GM23338 (cell line): ENCODE measurements at regions not wholly inside any gene's neighbourhood (a gene's known extent, or its start where the extent isn't known, plus 50 kb on each side); places are given as distances from the start of the nearest gene placed in this dataset.

Source experiments
- ATAC-seq: fragments of 200-7000 bp; cut with Tn5 transposase; 3 replicates; pipeline ENCODE4 v1.9.1; 2020
- DNase-seq: peaks from one replicate; pipeline ENCODE4 v3.0.0-alpha.2; 2015; ENCODE audit warnings: low spot score
- H2AFZ ChIP-seq: fragments of 200-600 bp; sonication (generic); 2 replicates; pipeline ENCODE4 v1.8.0; 2016; ENCODE audit warnings: antibody characterized with exemption, mild to moderate bottlenecking, moderate library complexity
- H3F3A ChIP-seq: fragments of 200-600 bp; sonication (generic); replicated peaks from 2 replicates; pipeline ENCODE4 v1.8.0; 2017; ENCODE audit warnings: antibody characterized with exemption, mixed run types, low read depth
- H3K27ac ChIP-seq: fragments of 200-600 bp; sonication (generic); 2 replicates; pipeline ENCODE4 v1.6.1; 2016; ENCODE audit warnings: low read depth
- H3K27me3 ChIP-seq: fragments of 200-600 bp; sonication (generic); 2 replicates; pipeline ENCODE4 v1.8.0; 2016; ENCODE audit warnings: mild to moderate bottlenecking, mixed run types, moderate library complexity; ENCODE audit not compliant: insufficient read depth
- H3K36me3 ChIP-seq: fragments of 200-600 bp; sonication (generic); 2 replicates; pipeline ENCODE4 v1.8.0; 2016; ENCODE audit warnings: mild to moderate bottlenecking; ENCODE audit not compliant: insufficient read depth
- H3K4me1 ChIP-seq: fragments of 200-600 bp; sonication (generic); 2 replicates; pipeline ENCODE4 v1.8.0; 2016; ENCODE audit warnings: mild to moderate bottlenecking, moderate library complexity; ENCODE audit not compliant: insufficient read depth
- H3K4me2 ChIP-seq: fragments of 200-600 bp; sonication (generic); 2 replicates; pipeline ENCODE4 v1.7.1; 2017; ENCODE audit warnings: mixed run types
- H3K4me3 ChIP-seq: fragments of 200-600 bp; sonication (generic); 2 replicates; pipeline ENCODE4 v1.6.1; 2016; ENCODE audit warnings: mixed run types
- H3K79me2 ChIP-seq: fragments of 200-600 bp; sonication (generic); replicated peaks from 2 replicates; pipeline ENCODE4 v1.8.0; 2017; ENCODE audit warnings: mild to moderate bottlenecking; ENCODE audit not compliant: insufficient read depth
- H3K9me2 ChIP-seq: fragments of 200-600 bp; sonication (generic); 2 replicates; pipeline ENCODE4 v1.8.0; 2017; ENCODE audit not compliant: insufficient read depth
- H4K20me1 ChIP-seq: fragments of 200-600 bp; sonication (generic); replicated peaks from 2 replicates; pipeline ENCODE4 v1.8.0; 2017; ENCODE audit warnings: mild to moderate bottlenecking; ENCODE audit not compliant: insufficient read depth
- H3K27ac Mint-ChIP-seq: 2 replicates; pipeline ENCODE4 v1.8.0; 2020; ENCODE audit warnings: inconsistent platforms, mild to moderate bottlenecking, moderate library complexity, mixed read lengths
- H3K27me3 Mint-ChIP-seq: 3 replicates; pipeline ENCODE4 v1.8.0; 2022; ENCODE audit warnings: low read depth, mild to moderate bottlenecking, moderate library complexity, mixed read lengths, inconsistent platforms; ENCODE audit not compliant: insufficient read depth, poor library complexity
- H3K36me3 Mint-ChIP-seq: 3 replicates; pipeline ENCODE4 v1.8.0; 2021; ENCODE audit warnings: low read depth, mild to moderate bottlenecking, inconsistent platforms, moderate library complexity, mixed read lengths
- H3K4me1 Mint-ChIP-seq: 3 replicates; pipeline ENCODE4 v1.8.0; 2020; ENCODE audit warnings: mild to moderate bottlenecking, inconsistent platforms, mixed read lengths
- H3K4me3 Mint-ChIP-seq: 3 replicates; pipeline ENCODE4 v1.8.0; 2021; ENCODE audit warnings: moderate library complexity, mild to moderate bottlenecking, inconsistent platforms, mixed read lengths
- H3K9me3 Mint-ChIP-seq: 3 replicates; pipeline ENCODE4 v1.8.0; 2020; ENCODE audit warnings: moderate library complexity, mild to moderate bottlenecking, inconsistent platforms, mixed read lengths
- CREB1 ChIP-seq: fragments of 250-450 bp; sonication (Bioruptor Pico); IDR thresholded peaks from 2 replicates; pipeline ENCODE4 v1.5.0; 2020; ENCODE audit warnings: low read depth, mild to moderate bottlenecking, moderate library complexity
- EZH2 ChIP-seq: fragments of 200-600 bp; sonication (generic); IDR thresholded peaks from one replicate; pipeline ENCODE4 v1.8.0; 2017; ENCODE audit warnings: antibody characterized with exemption, mild to moderate bottlenecking, low read depth; ENCODE audit not compliant: unreplicated experiment
- EZH2phosphoT487 ChIP-seq: fragments of 200-600 bp; sonication (generic); IDR thresholded peaks from one replicate; pipeline ENCODE4 v1.8.1; 2018; ENCODE audit warnings: antibody characterized with exemption; ENCODE audit not compliant: unreplicated experiment
- JUNB ChIP-seq: IDR thresholded peaks from one replicate; pipeline ENCODE4 v1.6.1; 2016; ENCODE audit warnings: antibody characterized with exemption; ENCODE audit not compliant: unreplicated experiment
- NANOG ChIP-seq: IDR thresholded peaks from 2 replicates; pipeline ENCODE4 v1.6.1; 2016; ENCODE audit warnings: antibody characterized with exemption, borderline replicate concordance
- POLR2AphosphoS5 ChIP-seq: IDR thresholded peaks from 2 replicates; pipeline ENCODE4 v1.6.1; 2016; ENCODE audit warnings: antibody characterized with exemption, low read depth
- STAT1 ChIP-seq: IDR thresholded peaks from one replicate; pipeline ENCODE4 v1.6.1; 2016; ENCODE audit warnings: antibody characterized with exemption; ENCODE audit not compliant: unreplicated experiment
- ZNF114 ChIP-seq: fragments of 250-450 bp; sonication (Bioruptor Pico); IDR thresholded peaks from 2 replicates; pipeline ENCODE4 v1.5.0; 2020; ENCODE audit warnings: mild to moderate bottlenecking, moderate library complexity
- ZNF331 ChIP-seq: fragments of 250-450 bp; sonication (Bioruptor Pico); IDR thresholded peaks from 2 replicates; pipeline ENCODE4 v1.5.0; 2020; ENCODE audit warnings: low read depth, mild to moderate bottlenecking, moderate library complexity
- ZNF462 ChIP-seq: fragments of 250-450 bp; sonication (Bioruptor Pico); IDR thresholded peaks from 2 replicates; pipeline ENCODE4 v1.5.0; 2020; ENCODE audit warnings: mild to moderate bottlenecking, moderate library complexity
- TF ChIP-seq, protein P1 (sequence below): IDR thresholded peaks from 2 replicates; pipeline ENCODE4 v1.6.1; 2016; ENCODE audit warnings: antibody characterized with exemption
- TF ChIP-seq, protein P2 (sequence below): IDR thresholded peaks from one replicate; pipeline ENCODE4 v1.6.1; 2018; ENCODE audit warnings: antibody characterized with exemption; ENCODE audit not compliant: unreplicated experiment
- TF ChIP-seq, protein P3 (sequence below), 2 experiments: fragments of 200-600 bp in 1 of 2; sonication (generic) in 1 of 2; conservative IDR thresholded peaks; 2 replicates each; pipeline versions ENCODE4 v1.5.1 to v1.6.1; 2016 to 2017; ENCODE audit warnings: antibody characterized with exemption in 2 of 2, low read depth in 2 of 2, mild to moderate bottlenecking in 2 of 2, moderate library complexity in 1 of 2

- no peak for TF ChIP-seq ZNF462 (CRISPR knock-in tag)
These were observed 441.5 kb upstream of the ARHGEF26 start (continued) for GRCh38 chr3:153679714-153680113.

GRCh38 chr3:153680526-153680925 lies 440.7 kb upstream of the ARHGEF26 start:
- H3K27ac Mint-ChIP-seq: no peak overlapping the region
- no peak overlapping the region for H3K4me3 Mint-ChIP-seq
- H3K9me2 ChIP-seq: no peaks in the 10 kb centered on the region
- TF ChIP-seq EZH2phosphoT487 (no peak), ZNF114 (CRISPR knock-in tag) (no peak), ZNF331 (no peak), JUNB (no peak), EZH2 (no peak), NANOG (no peak), CREB1 (CRISPR knock-in tag) (no peak), STAT1 (no peak), POLR2AphosphoS5 (no peak)
- TF ChIP-seq, protein P1, sequence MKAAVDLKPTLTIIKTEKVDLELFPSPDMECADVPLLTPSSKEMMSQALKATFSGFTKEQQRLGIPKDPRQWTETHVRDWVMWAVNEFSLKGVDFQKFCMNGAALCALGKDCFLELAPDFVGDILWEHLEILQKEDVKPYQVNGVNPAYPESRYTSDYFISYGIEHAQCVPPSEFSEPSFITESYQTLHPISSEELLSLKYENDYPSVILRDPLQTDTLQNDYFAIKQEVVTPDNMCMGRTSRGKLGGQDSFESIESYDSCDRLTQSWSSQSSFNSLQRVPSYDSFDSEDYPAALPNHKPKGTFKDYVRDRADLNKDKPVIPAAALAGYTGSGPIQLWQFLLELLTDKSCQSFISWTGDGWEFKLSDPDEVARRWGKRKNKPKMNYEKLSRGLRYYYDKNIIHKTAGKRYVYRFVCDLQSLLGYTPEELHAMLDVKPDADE: no peak
- TF ChIP-seq, protein P2, sequence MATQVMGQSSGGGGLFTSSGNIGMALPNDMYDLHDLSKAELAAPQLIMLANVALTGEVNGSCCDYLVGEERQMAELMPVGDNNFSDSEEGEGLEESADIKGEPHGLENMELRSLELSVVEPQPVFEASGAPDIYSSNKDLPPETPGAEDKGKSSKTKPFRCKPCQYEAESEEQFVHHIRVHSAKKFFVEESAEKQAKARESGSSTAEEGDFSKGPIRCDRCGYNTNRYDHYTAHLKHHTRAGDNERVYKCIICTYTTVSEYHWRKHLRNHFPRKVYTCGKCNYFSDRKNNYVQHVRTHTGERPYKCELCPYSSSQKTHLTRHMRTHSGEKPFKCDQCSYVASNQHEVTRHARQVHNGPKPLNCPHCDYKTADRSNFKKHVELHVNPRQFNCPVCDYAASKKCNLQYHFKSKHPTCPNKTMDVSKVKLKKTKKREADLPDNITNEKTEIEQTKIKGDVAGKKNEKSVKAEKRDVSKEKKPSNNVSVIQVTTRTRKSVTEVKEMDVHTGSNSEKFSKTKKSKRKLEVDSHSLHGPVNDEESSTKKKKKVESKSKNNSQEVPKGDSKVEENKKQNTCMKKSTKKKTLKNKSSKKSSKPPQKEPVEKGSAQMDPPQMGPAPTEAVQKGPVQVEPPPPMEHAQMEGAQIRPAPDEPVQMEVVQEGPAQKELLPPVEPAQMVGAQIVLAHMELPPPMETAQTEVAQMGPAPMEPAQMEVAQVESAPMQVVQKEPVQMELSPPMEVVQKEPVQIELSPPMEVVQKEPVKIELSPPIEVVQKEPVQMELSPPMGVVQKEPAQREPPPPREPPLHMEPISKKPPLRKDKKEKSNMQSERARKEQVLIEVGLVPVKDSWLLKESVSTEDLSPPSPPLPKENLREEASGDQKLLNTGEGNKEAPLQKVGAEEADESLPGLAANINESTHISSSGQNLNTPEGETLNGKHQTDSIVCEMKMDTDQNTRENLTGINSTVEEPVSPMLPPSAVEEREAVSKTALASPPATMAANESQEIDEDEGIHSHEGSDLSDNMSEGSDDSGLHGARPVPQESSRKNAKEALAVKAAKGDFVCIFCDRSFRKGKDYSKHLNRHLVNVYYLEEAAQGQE: no peak
- TF ChIP-seq, protein P3, sequence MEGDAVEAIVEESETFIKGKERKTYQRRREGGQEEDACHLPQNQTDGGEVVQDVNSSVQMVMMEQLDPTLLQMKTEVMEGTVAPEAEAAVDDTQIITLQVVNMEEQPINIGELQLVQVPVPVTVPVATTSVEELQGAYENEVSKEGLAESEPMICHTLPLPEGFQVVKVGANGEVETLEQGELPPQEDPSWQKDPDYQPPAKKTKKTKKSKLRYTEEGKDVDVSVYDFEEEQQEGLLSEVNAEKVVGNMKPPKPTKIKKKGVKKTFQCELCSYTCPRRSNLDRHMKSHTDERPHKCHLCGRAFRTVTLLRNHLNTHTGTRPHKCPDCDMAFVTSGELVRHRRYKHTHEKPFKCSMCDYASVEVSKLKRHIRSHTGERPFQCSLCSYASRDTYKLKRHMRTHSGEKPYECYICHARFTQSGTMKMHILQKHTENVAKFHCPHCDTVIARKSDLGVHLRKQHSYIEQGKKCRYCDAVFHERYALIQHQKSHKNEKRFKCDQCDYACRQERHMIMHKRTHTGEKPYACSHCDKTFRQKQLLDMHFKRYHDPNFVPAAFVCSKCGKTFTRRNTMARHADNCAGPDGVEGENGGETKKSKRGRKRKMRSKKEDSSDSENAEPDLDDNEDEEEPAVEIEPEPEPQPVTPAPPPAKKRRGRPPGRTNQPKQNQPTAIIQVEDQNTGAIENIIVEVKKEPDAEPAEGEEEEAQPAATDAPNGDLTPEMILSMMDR (conservative IDR thresholded peaks at IDR 0.05; ENCODE audit: low read depth in 2 of 2): no peak

More at GRCh38 chr3:153680526-153680925, 440.7 kb upstream of the ARHGEF26 start:
- no peaks in the 10 kb centered on the region for H3K79me2 ChIP-seq
- no peak for DNase-seq
- H3K36me3 ChIP-seq: no peaks in the 10 kb centered on the region
- H3K27me3 ChIP-seq: no peaks in the 10 kb centered on the region
- H3K4me1 ChIP-seq: no peaks in the 10 kb centered on the region
- H3K36me3 Mint-ChIP-seq: no peaks in the 10 kb centered on the region
- no peak overlapping the region for H3K4me3 ChIP-seq
- ATAC-seq: no peak
- peaks cover 2% of the 10 kb centered on the region for H3K27me3 Mint-ChIP-seq
- no peak overlapping the region for H3K27ac ChIP-seq
- H3K4me1 Mint-ChIP-seq: no peaks in the 10 kb centered on the region
- H3F3A ChIP-seq: no peaks in the 10 kb centered on the region
- H3K9me3 Mint-ChIP-seq: no peaks in the 10 kb centered on the region
- H2AFZ ChIP-seq: peak overlapping the region; percentile 12; the same call in 1 of the 2 replicates
- no peaks in the 10 kb centered on the region for H4K20me1 ChIP-seq
- H3K4me2 ChIP-seq: no peak overlapping the region
